ENCODE measurements at regions not wholly inside any gene's neighbourhood (a gene's known extent, or its start where the extent isn't known, plus 50 kb on each side); places are given as distances from the start of the nearest gene placed in this dataset.

GRCh38 chr2:167380094-167380493, 491.8 kb downstream of the XIRP2 start:
- TF ChIP-seq LEF1 (IDR thresholded peaks at IDR 0.05; ENCODE audit: borderline replicate concordance) = no peak
- TF ChIP-seq ELF4 (IDR thresholded peaks at IDR 0.05) = no peak
- TF ChIP-seq SP1 (IDR thresholded peaks at IDR 0.05) = no peak
